Tibial artery (tissue), 4 donors: ENCODE measurements at regions not wholly inside any gene's neighbourhood (a gene's known extent, or its start where the extent isn't known, plus 50 kb on each side); places are given as distances from the start of the nearest gene placed in this dataset.

ENCODE experiments used
- DNase-seq, 2 donors: peaks; one replicate each; pipeline ENCODE4 v3.0.0-alpha.2; 2019
- H3K27ac ChIP-seq, 2 donors: fragments of 200-600 bp; sonication (generic) in 1 of 2; 1 replicate in 1 of 2; 2 replicates in 1 of 2; pipeline ENCODE4 v1.5.1; 2018 to 2019; ENCODE audit warnings: mild to moderate bottlenecking in 1 of 2
- H3K27me3 ChIP-seq, 2 donors: fragments of 200-600 bp; sonication (generic) in 1 of 2; one replicate each; pipeline versions ENCODE4 v1.5.1 to v1.6.0; 2016 to 2019
- H3K36me3 ChIP-seq, 3 donors: fragments of 200-600 bp; sonication (generic) in 2 of 3; one replicate each; pipeline ENCODE4 v1.5.1; 2016 to 2019; ENCODE audit warnings: mild to moderate bottlenecking in 2 of 3
- H3K4me1 ChIP-seq, 4 donors: fragments of 200-600 bp; sonication (generic) in 2 of 4; 1 replicate in 3 of 4; 2 replicates in 1 of 4; pipeline ENCODE4 v1.5.1; 2016 to 2019
- H3K4me3 ChIP-seq, 2 donors: fragments of 200-600 bp; sonication (generic) in 1 of 2; 1 replicate in 1 of 2; 2 replicates in 1 of 2; pipeline ENCODE4 v1.5.1; 2018 to 2019; ENCODE audit warnings: mild to moderate bottlenecking in 2 of 2
- H3K9me3 ChIP-seq, 3 donors: fragments of 200-600 bp; sonication (generic) in 1 of 3; one replicate each; pipeline ENCODE4 v1.5.1; 2016 to 2019
- intact Hi-C: fragments of 100-400 bp; cut with DNase I; formaldehyde crosslinking; loops from one replicate; pipeline ENCODE4 v1.15.0; 2023; ENCODE audit warnings: low total_unique reads
- TF ChIP-seq, protein P1 (sequence below), 2 experiments: fragments of 200-600 bp in 1 of 2; fragments of 450-650 bp in 1 of 2; IDR thresholded peaks; one replicate each; pipeline ENCODE4 v1.5.1; 2017 to 2019; ENCODE audit warnings: antibody characterized with exemption in 2 of 2, mild to moderate bottlenecking in 1 of 2, moderate library complexity in 1 of 2

DNA sequence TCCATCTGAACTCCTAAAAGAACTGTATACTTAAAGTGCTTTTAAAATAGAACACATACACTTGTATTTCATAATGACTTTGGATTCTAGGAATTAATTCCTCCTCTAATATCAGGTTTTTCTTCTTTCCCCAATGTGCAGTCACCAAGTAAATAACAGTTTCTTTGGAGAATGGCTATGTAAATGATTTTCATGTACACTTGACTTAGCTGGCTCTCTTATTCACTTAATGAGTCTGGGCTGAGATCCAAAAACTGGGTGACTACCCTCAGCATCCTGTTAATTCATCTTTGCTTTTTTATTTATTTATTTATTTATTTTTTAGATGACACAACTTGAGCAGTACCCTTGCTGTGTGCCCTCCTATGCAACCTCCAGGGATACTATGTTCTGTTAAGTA, 1003.7 kb downstream of the SLITRK1 start:
- intact Hi-C loops = no loop called here
- Histone ChIP-seq H3K27me3 (no peaks in the 10 kb centered on the region), H3K9me3 (no peaks in the 10 kb centered on the region), H3K27ac (no peak overlapping the region), H3K36me3 (no peaks in the 10 kb centered on the region), H3K4me3 (no peak overlapping the region), H3K4me1 (no peaks in the 10 kb centered on the region)
- TF ChIP-seq, protein P1, sequence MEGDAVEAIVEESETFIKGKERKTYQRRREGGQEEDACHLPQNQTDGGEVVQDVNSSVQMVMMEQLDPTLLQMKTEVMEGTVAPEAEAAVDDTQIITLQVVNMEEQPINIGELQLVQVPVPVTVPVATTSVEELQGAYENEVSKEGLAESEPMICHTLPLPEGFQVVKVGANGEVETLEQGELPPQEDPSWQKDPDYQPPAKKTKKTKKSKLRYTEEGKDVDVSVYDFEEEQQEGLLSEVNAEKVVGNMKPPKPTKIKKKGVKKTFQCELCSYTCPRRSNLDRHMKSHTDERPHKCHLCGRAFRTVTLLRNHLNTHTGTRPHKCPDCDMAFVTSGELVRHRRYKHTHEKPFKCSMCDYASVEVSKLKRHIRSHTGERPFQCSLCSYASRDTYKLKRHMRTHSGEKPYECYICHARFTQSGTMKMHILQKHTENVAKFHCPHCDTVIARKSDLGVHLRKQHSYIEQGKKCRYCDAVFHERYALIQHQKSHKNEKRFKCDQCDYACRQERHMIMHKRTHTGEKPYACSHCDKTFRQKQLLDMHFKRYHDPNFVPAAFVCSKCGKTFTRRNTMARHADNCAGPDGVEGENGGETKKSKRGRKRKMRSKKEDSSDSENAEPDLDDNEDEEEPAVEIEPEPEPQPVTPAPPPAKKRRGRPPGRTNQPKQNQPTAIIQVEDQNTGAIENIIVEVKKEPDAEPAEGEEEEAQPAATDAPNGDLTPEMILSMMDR (IDR thresholded peaks at IDR 0.05) = no peak
- no peak for DNase-seq

DNA sequence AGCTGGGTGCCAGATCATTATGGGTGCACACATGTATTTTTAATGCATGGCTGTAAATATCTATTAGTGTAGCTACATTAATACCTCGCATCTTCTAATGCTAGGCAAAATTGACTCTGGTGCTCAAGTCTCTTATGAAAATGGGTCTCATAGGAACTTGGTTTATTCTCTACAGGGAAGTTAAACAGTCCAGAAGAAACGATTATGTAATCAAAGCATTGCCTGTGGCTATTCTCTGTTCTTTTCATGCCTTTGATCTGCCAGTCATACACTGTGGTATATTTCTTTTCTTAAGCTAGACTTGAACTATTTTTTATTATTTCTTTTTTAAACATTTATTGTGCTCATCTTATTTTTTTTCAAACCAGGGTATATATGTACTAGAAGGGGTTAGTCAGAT, 1015.0 kb downstream of the SLITRK1 start:
- H3K27me3 ChIP-seq = no peaks in the 10 kb centered on the region
- no peak overlapping the region for H3K4me3 ChIP-seq
- H3K9me3 ChIP-seq = peaks cover 0 to 3% (median 0%) of the 10 kb centered on the region in 3 donors
- H3K36me3 ChIP-seq = no peaks in the 10 kb centered on the region
- H3K27ac ChIP-seq = no peak overlapping the region
- TF ChIP-seq, protein P1 (IDR thresholded peaks at IDR 0.05) = no peak
- H3K4me1 ChIP-seq = no peaks in the 10 kb centered on the region
- intact Hi-C loops = no loop called here
- DNase-seq = no peak

DNA sequence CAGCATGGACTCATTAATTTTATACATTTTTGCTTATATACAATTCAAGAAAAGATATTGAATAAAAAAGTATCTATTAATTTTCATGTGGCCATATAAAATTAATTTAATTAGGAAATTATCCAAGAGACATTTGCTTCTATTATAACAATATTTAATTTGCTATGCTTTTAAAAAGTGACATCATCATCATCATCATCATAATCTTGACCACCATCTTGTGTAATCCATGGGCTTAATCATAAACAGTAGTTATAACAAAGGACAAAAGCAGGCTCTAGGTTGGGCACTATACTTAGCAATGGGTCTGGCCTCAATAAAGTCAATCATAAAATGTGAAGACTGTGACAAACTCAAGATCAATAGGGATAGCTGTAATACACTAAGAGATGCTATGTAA, 1031.6 kb downstream of the SLITRK1 start:
- H3K9me3 ChIP-seq = no peaks in the 10 kb centered on the region
- H3K4me1 ChIP-seq = no peaks in the 10 kb centered on the region
- TF ChIP-seq, protein P1 (IDR thresholded peaks at IDR 0.05) = no peak
- no peaks in the 10 kb centered on the region for H3K27me3 ChIP-seq
- no peak overlapping the region for H3K4me3 ChIP-seq
- H3K36me3 ChIP-seq = no peaks in the 10 kb centered on the region
- H3K27ac ChIP-seq = no peak overlapping the region
- intact Hi-C loops = no loop called here
- DNase-seq = no peak

DNA sequence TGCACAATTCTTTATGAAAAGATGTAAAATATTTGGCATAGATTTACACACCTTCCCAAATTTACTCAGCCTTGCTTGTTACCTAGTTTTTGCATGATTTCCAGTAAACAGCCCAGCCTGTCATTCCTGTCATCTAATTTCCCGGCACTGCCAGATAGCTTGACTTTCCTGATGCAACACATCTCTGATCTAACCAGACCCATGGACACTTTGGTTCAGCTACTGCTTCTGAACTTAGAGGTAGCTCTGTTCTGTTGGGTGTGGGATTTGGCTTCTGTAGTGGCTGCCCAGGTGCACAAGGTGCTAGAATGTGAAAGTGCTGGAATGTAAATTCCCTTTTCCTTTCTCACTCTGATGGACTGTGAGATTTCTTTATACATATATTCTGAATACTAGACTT, 1033.5 kb downstream of the SLITRK1 start:
- Histone ChIP-seq H3K9me3 (no peaks in the 10 kb centered on the region), H3K27ac (no peak overlapping the region), H3K27me3 (no peaks in the 10 kb centered on the region), H3K4me3 (no peak overlapping the region), H3K36me3 (no peaks in the 10 kb centered on the region), H3K4me1 (no peaks in the 10 kb centered on the region)
- TF ChIP-seq, protein P1 (IDR thresholded peaks at IDR 0.05) = no peak
- DNase-seq = no peak
- intact Hi-C loops = no loop called here

DNA sequence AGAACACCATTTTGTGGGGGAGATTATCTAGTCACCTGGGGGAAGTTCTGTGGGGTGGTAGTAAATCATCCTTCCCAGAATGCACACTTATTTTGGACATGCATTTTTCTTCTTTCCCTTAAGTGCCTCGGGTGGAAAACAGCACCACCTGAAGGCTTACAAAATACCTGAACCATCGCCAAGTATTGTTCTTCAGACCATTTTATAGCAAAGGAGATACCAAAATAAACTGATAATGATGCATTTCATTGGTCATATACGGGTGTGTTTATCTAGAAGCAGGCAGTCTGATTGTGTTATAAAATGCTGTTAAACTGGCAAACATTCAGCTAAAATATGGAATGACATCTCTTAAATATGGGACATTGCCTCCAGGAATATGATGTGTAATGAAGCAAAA, 1034.7 kb downstream of the SLITRK1 start:
- TF ChIP-seq, protein P1 (IDR thresholded peaks at IDR 0.05) = no peak
- intact Hi-C loops = no loop called here
- H3K4me3 ChIP-seq = no peak overlapping the region

DNA sequence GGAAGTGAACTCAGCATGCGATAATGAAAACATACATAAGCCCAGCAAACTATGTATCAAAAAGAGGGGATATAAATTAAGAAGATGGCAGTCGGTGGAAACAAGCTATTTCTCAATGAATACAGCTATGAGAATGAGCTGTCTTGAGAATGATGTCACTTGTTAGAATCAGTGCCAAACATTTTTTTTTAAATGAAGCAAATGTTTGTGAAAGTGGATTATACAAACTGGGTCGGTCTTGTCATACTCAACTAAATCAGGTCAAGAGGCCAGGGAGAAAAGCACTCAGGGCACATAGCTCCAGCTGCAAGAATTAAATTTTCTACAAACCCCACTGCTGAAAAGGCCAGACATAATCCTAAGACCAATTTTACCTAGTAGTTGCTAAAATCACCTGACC, 1048.4 kb downstream of the SLITRK1 start:
- TF ChIP-seq, protein P1 (IDR thresholded peaks at IDR 0.05) = no peak
- Histone ChIP-seq H3K36me3 (no peaks in the 10 kb centered on the region), H3K9me3 (no peaks in the 10 kb centered on the region), H3K27ac (no peak overlapping the region), H3K4me1 (no peaks in the 10 kb centered on the region), H3K4me3 (no peak overlapping the region), H3K27me3 (no peaks in the 10 kb centered on the region)
- intact Hi-C loops = no loop called here
- DNase-seq = no peak

More for the DNA sequence above, 1034.7 kb downstream of the SLITRK1 start:
- Histone ChIP-seq H3K27ac (no peak overlapping the region), H3K27me3 (no peaks in the 10 kb centered on the region), H3K4me1 (no peaks in the 10 kb centered on the region), H3K36me3 (no peaks in the 10 kb centered on the region), H3K9me3 (no peaks in the 10 kb centered on the region)
- no peak for DNase-seq
